CD14-positive monocyte (primary cell): ENCODE measurements at regions not wholly inside any gene's neighbourhood (a gene's known extent, or its start where the extent isn't known, plus 50 kb on each side); places are given as distances from the start of the nearest gene placed in this dataset.

Experiments
- DNase-seq, 3 donors: peaks; one replicate each; pipeline ENCODE4 v3.0.0-alpha.2; 2011 to 2022
- H2AFZ ChIP-seq: 2 replicates; pipeline ENCODE4 v1.6.0; 2012; ENCODE audit warnings: mild to moderate bottlenecking, low read depth, low read length, inconsistent platforms; ENCODE audit not compliant: insufficient read depth, poor library complexity, severe bottlenecking
- H3K27ac ChIP-seq, 2 donors: 1 replicate in 1 of 2; 2 replicates in 1 of 2; pipeline ENCODE4 v1.5.1; 2012 to 2013; ENCODE audit warnings: low read length in 2 of 2, control low read depth in 1 of 2, inconsistent platforms in 1 of 2, low read depth in 1 of 2, mild to moderate bottlenecking in 1 of 2
- H3K27me3 ChIP-seq, 2 donors: one replicate each; pipeline versions ENCODE4 v1.6.0 to v1.6.1; 2011 to 2013; ENCODE audit warnings: low read length in 2 of 2; ENCODE audit not compliant: control insufficient read depth in 2 of 2, insufficient read depth in 2 of 2
- H3K36me3 ChIP-seq, 2 donors: replicated peaks in 1 of 2; 1 replicate in 1 of 2; 2 replicates in 1 of 2; pipeline versions ENCODE4 v1.5.1 to v1.6.1; 2012 to 2013; ENCODE audit warnings: low read length in 2 of 2, control low read depth in 1 of 2, inconsistent platforms in 1 of 2, mild to moderate bottlenecking in 1 of 2; ENCODE audit not compliant: insufficient read depth in 2 of 2, control insufficient read depth in 1 of 2
- H3K4me1 ChIP-seq, 2 donors: 1 replicate in 1 of 2; 2 replicates in 1 of 2; pipeline versions ENCODE4 v1.5.1 to v1.6.1; 2012 to 2013; ENCODE audit warnings: low read length in 2 of 2, control low read depth in 1 of 2, inconsistent platforms in 1 of 2, mild to moderate bottlenecking in 1 of 2, moderate library complexity in 1 of 2; ENCODE audit not compliant: insufficient read depth in 2 of 2, control insufficient read depth in 1 of 2
- H3K4me2 ChIP-seq: replicated peaks from 2 replicates; pipeline ENCODE3; 2012; ENCODE audit warnings: low read length, moderate library complexity, mild to moderate bottlenecking; ENCODE audit not compliant: poor library complexity, severe bottlenecking; ENCODE audit errors: extremely low read depth
- H3K4me3 ChIP-seq, 3 experiments: fragments of 200-600 bp in 1 of 3; sonication (generic) in 1 of 3; replicated peaks in 1 of 3; 1 replicate in 2 of 3; 2 replicates in 1 of 3; pipeline ENCODE4 v1.5.1; 2011 to 2013; ENCODE audit warnings: low read length in 3 of 3, mild to moderate bottlenecking in 3 of 3, control low read depth in 2 of 3, low read depth in 2 of 3, inconsistent platforms in 1 of 3, moderate library complexity in 1 of 3
- H3K79me2 ChIP-seq: 2 replicates; pipeline ENCODE4 v1.6.0; 2012; ENCODE audit warnings: mild to moderate bottlenecking, control low read depth, inconsistent platforms, low read length, moderate library complexity; ENCODE audit not compliant: insufficient read depth
- H3K9ac ChIP-seq: 2 replicates; pipeline ENCODE4 v1.6.0; 2017; ENCODE audit warnings: low read length, mild to moderate bottlenecking; ENCODE audit not compliant: insufficient read depth, poor library complexity, severe bottlenecking
- H3K9me3 ChIP-seq, 2 donors: replicated peaks in 1 of 2; 1 replicate in 1 of 2; 2 replicates in 1 of 2; pipeline versions ENCODE4 v1.5.1 to v1.6.1; 2012 to 2013; ENCODE audit warnings: low read length in 2 of 2, control low read depth in 1 of 2; ENCODE audit not compliant: control insufficient read depth in 1 of 2, insufficient read depth in 1 of 2
- H4K20me1 ChIP-seq: 2 replicates; pipeline ENCODE4 v1.6.0; 2012; ENCODE audit warnings: mild to moderate bottlenecking, low read length, control low read depth, moderate library complexity; ENCODE audit not compliant: insufficient read depth
- H3K27ac Mint-ChIP-seq, 7 donors: one replicate each; pipeline ENCODE4 v1.8.0; 2020; ENCODE audit warnings: mild to moderate bottlenecking in 7 of 7, mixed read lengths in 7 of 7, moderate library complexity in 6 of 7, inconsistent platforms in 2 of 7
- H3K27me3 Mint-ChIP-seq, 3 donors: one replicate each; pipeline ENCODE4 v1.8.0; 2021 to 2022; ENCODE audit warnings: low read depth in 3 of 3, mild to moderate bottlenecking in 3 of 3, mixed read lengths in 3 of 3, moderate library complexity in 3 of 3, inconsistent platforms in 1 of 3
- H3K36me3 Mint-ChIP-seq, 2 donors: one replicate each; pipeline ENCODE4 v1.8.0; 2020; ENCODE audit warnings: mixed read lengths in 2 of 2, inconsistent platforms in 1 of 2, mild to moderate bottlenecking in 1 of 2
- H3K4me1 Mint-ChIP-seq: one replicate; pipeline ENCODE4 v1.8.0; 2020; ENCODE audit warnings: mild to moderate bottlenecking, mixed read lengths
- H3K4me3 Mint-ChIP-seq, 2 donors: one replicate each; pipeline ENCODE4 v1.8.0; 2020; ENCODE audit warnings: mild to moderate bottlenecking in 2 of 2, mixed read lengths in 2 of 2, moderate library complexity in 1 of 2
- H3K9me3 Mint-ChIP-seq, 7 donors: one replicate each; pipeline ENCODE4 v1.8.0; 2020 to 2022; ENCODE audit warnings: mixed read lengths in 7 of 7, mild to moderate bottlenecking in 6 of 7, moderate library complexity in 6 of 7, inconsistent platforms in 2 of 7
- WGBS: methylation state at CpG from one replicate; pipeline ENCODE4 v1.1.5; 2013; ENCODE audit warnings: missing lambda C conversion rate; ENCODE audit not compliant: insufficient coverage; 5-methylcytosine and 5-hydroxymethylcytosine counted together
- intact Hi-C, 2 donors: fragments of 100-400 bp; cut with micrococcal nuclease; formaldehyde crosslinking; loops; one replicate each; pipeline versions ENCODE4 v1.15.0 to v1.15.1; 2023
- TF ChIP-seq, protein P1 (sequence below): fragments of 200-600 bp; IDR thresholded peaks from one replicate; pipeline ENCODE4 v1.8.0; 2022; ENCODE audit warnings: antibody characterized with exemption, mild to moderate bottlenecking

DNA sequence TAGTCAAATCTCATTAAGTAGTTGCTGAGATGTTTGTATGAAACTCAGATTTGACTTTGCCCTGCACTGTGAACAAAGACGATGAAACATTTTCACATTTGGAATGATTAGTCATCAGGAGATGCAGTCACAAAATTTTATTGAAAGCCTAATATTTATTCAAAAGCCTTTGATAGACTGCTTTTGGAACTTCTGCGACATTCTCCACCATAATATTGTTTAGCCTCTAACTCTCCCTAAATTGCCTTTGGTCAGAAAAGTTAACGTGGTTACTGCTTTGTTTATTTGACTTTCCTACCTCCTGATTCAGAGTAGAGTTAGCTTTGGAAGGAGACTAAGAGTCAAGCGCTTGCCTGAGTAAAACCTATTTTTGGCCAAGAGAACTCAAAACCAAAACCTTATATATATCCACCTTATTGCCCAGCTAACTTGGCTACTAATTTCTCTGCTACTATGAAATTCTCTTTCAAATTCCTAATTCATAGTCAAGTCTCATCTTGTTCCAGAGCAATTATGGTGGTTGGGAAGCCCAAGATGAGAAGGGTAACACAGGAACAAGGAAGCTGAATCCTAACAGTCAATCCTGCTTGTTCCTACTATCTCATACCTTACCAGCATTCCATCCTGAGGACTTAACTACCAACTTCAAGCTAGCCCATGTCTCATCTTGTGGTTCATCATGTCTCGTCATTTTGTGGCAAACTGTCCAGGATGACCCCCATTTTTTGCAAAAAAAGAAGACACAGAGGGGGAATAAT is 429.6 kb downstream of the USP25 start:
- Histone ChIP-seq H3K9ac (no peak overlapping the region), H3K4me1 (no peaks in the 10 kb centered on the region), H3K36me3 (no peaks in the 10 kb centered on the region), H3K27me3 (no peaks in the 10 kb centered on the region), H3K4me2 (no peak overlapping the region), H3K79me2 (no peaks in the 10 kb centered on the region), H2AFZ (no peak overlapping the region), H3K9me3 (no peaks in the 10 kb centered on the region), H4K20me1 (no peaks in the 10 kb centered on the region), H3K27ac (no peak overlapping the region), H3K4me3 (no peak overlapping the region)
- no peak for DNase-seq
- peaks cover 0 to 4% (median 2%) of the 10 kb centered on the region in 7 donors for H3K9me3 Mint-ChIP-seq
- H3K4me3 Mint-ChIP-seq = no peak overlapping the region
- H3K27ac Mint-ChIP-seq = no peak overlapping the region
- 100% methylated on average over 1 of the region's 5 CpGs for WGBS
- intact Hi-C loops = no loop called here
- TF ChIP-seq, protein P1, sequence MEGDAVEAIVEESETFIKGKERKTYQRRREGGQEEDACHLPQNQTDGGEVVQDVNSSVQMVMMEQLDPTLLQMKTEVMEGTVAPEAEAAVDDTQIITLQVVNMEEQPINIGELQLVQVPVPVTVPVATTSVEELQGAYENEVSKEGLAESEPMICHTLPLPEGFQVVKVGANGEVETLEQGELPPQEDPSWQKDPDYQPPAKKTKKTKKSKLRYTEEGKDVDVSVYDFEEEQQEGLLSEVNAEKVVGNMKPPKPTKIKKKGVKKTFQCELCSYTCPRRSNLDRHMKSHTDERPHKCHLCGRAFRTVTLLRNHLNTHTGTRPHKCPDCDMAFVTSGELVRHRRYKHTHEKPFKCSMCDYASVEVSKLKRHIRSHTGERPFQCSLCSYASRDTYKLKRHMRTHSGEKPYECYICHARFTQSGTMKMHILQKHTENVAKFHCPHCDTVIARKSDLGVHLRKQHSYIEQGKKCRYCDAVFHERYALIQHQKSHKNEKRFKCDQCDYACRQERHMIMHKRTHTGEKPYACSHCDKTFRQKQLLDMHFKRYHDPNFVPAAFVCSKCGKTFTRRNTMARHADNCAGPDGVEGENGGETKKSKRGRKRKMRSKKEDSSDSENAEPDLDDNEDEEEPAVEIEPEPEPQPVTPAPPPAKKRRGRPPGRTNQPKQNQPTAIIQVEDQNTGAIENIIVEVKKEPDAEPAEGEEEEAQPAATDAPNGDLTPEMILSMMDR = no peak
- H3K4me1 Mint-ChIP-seq = no peaks in the 10 kb centered on the region
- H3K36me3 Mint-ChIP-seq = no peaks in the 10 kb centered on the region
- no peaks in the 10 kb centered on the region for H3K27me3 Mint-ChIP-seq

DNA sequence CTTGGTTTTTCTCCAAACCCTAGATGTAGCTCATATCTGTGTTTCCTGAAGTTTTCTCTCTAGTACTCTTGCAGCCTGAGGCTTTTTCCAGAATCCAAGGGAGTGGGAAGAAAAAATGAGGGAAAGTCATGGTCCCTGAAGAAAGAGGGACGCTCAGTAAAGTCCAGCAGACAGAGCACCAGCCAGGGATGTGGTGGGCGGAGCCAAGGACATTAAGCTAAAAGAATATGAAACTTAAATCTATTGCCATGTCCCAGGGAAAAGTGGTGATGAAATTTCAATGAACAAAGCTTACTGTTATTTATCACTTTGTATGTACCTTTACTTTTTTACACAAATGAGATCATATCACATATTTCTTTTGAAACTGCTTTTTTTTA is 430.2 kb downstream of the USP25 start:
- H3K4me1 Mint-ChIP-seq = no peaks in the 10 kb centered on the region
- H3K4me3 Mint-ChIP-seq = no peak overlapping the region
- Histone ChIP-seq H3K36me3 (no peaks in the 10 kb centered on the region), H3K9ac (no peak overlapping the region), H4K20me1 (no peaks in the 10 kb centered on the region), H3K27me3 (no peaks in the 10 kb centered on the region), H2AFZ (no peak overlapping the region), H3K4me3 (no peak overlapping the region), H3K4me2 (no peak overlapping the region), H3K79me2 (no peaks in the 10 kb centered on the region), H3K27ac (no peak overlapping the region), H3K9me3 (no peaks in the 10 kb centered on the region), H3K4me1 (no peaks in the 10 kb centered on the region)
- DNase-seq = no peak
- H3K27ac Mint-ChIP-seq = no peak overlapping the region
- peaks cover 0 to 4% (median 2%) of the 10 kb centered on the region in 7 donors for H3K9me3 Mint-ChIP-seq
- intact Hi-C loops = no loop called here
- TF ChIP-seq, protein P1 = no peak
- no peaks in the 10 kb centered on the region for H3K27me3 Mint-ChIP-seq
- H3K36me3 Mint-ChIP-seq = no peaks in the 10 kb centered on the region
- WGBS = no CpG with 5 or more reads among the region's 2 CpGs
